GM12864 (cell line): ENCODE measurements at regions not wholly inside any gene's neighbourhood (a gene's known extent, or its start where the extent isn't known, plus 50 kb on each side); places are given as distances from the start of the nearest gene placed in this dataset.

Experiments used
- DNase-seq: peaks from one replicate; pipeline ENCODE4 v3.0.0-alpha.2; 2011; ENCODE audit warnings: low read depth
- H3K4me3 ChIP-seq: 2 replicates; pipeline ENCODE4 v1.5.1; 2011; ENCODE audit warnings: mild to moderate bottlenecking, low read depth, low read length, control low read depth
- CTCF ChIP-seq: IDR thresholded peaks from 2 replicates; pipeline ENCODE4 v1.5.1; 2011; ENCODE audit warnings: low read depth, mild to moderate bottlenecking, moderate library complexity, low read length, control low read depth, inconsistent platforms; ENCODE audit errors: missing control alignments

GRCh38 chr7:67847092-67847787, 850.6 kb downstream of the TYW1 start:
- no peak overlapping the region for H3K4me3 ChIP-seq
- no peak for DNase-seq
- TF ChIP-seq CTCF = no peak

- DNase-seq = no peak
- no peak for TF ChIP-seq CTCF
Observed at GRCh38 chr7:67854221-67855178, 857.9 kb downstream of the TYW1 start.

GRCh38 chr7:67855322-67855721, 858.7 kb downstream of the TYW1 start:
- TF ChIP-seq CTCF = no peak
- H3K4me3 ChIP-seq = no peak overlapping the region
- no peak for DNase-seq

More at GRCh38 chr7:67854221-67855178, 857.9 kb downstream of the TYW1 start:
- H3K4me3 ChIP-seq = no peak overlapping the region

- TF ChIP-seq CTCF = no peak
- no peak for DNase-seq
- H3K4me3 ChIP-seq = no peak overlapping the region
Observed at GRCh38 chr7:67856046-67856445, 859.4 kb downstream of the TYW1 start.

GRCh38 chr7:67857698-67858097, 861.1 kb downstream of the TYW1 start:
- no peak for DNase-seq
- TF ChIP-seq CTCF = no peak
- H3K4me3 ChIP-seq = no peak overlapping the region

GRCh38 chr7:67858931-67859330, 862.3 kb downstream of the TYW1 start:
- TF ChIP-seq CTCF = no peak
- DNase-seq = no peak
- H3K4me3 ChIP-seq = no peak overlapping the region
